Activated CD4-positive, alpha-beta T cell treated with anti-CD3 and anti-CD28 coated beads, Interleukin-2, Interleukin-4, amounts not matched to agents 100 ng/mL and 50 ng/mL, durations not matched to agents 16 hours and 8 hours (primary cell): ENCODE measurements at regions not wholly inside any gene's neighbourhood (a gene's known extent, or its start where the extent isn't known, plus 50 kb on each side); places are given as distances from the start of the nearest gene placed in this dataset.

Experiments used
- DNase-seq: peaks from one replicate; pipeline ENCODE4 v3.0.0-alpha.2; 2020; ENCODE audit warnings: low spot score

GRCh38 chr1:37389327-37389726 is 85.1 kb upstream of the ZC3H12A start:
- DNase-seq: no peak

- DNase-seq: no peak
Measured at GRCh38 chr1:37391211-37392011, 83.0 kb upstream of the ZC3H12A start.

GRCh38 chr1:37392051-37392450 is 82.3 kb upstream of the ZC3H12A start:
- DNase-seq: no peak

GRCh38 chr1:37393173-37394120 is 80.9 kb upstream of the ZC3H12A start:
- no peak for DNase-seq

GRCh38 chr1:37394574-37395464 is 79.6 kb upstream of the ZC3H12A start:
- DNase-seq: no peak

GRCh38 chr1:37398096-37398495 is 76.3 kb upstream of the ZC3H12A start:
- DNase-seq: no peak

GRCh38 chr1:37399205-37399604 is 75.2 kb upstream of the ZC3H12A start:
- DNase-seq: no peak

GRCh38 chr1:37399830-37400464 is 74.4 kb upstream of the ZC3H12A start:
- no peak for DNase-seq

- no peak for DNase-seq
Measured at GRCh38 chr1:37400466-37401225, 73.7 kb upstream of the ZC3H12A start.

GRCh38 chr1:37403166-37403565 is 71.2 kb upstream of the ZC3H12A start:
- DNase-seq: no peak

- DNase-seq: no peak
Measured at GRCh38 chr1:37404711-37405110, 69.7 kb upstream of the ZC3H12A start.

GRCh38 chr1:37410105-37410504 is 64.3 kb upstream of the ZC3H12A start:
- DNase-seq: no peak

- DNase-seq: peak; percentile 4
Measured at GRCh38 chr1:37410815-37411214, 63.6 kb upstream of the ZC3H12A start.

GRCh38 chr1:37415611-37416244 is 58.7 kb upstream of the ZC3H12A start:
- DNase-seq: no peak

- no peak for DNase-seq
Measured at GRCh38 chr1:37420456-37420855, 53.9 kb upstream of the ZC3H12A start.

- no peak for DNase-seq
Measured at GRCh38 chr1:37423810-37424209, 50.6 kb upstream of the ZC3H12A start.

- no peak for DNase-seq
Measured at GRCh38 chr1:37424523-37424922, 49.9 kb upstream of the ZC3H12A start.
